ENCODE measurements at regions not wholly inside any gene's neighbourhood (a gene's known extent, or its start where the extent isn't known, plus 50 kb on each side); places are given as distances from the start of the nearest gene placed in this dataset.

GRCh38 chr12:34206061-34206785, 183.9 kb downstream of the ALG10 start:
- DNase-seq (ENCODE audit: low read depth) = no peak
- TF ChIP-seq CTCF (conservative IDR thresholded peaks at IDR 0.05; ENCODE audit: low read depth, low read length) = no peak
- no peak overlapping the region for H3K4me3 ChIP-seq (ENCODE audit: low read depth, low read length)

DNA sequence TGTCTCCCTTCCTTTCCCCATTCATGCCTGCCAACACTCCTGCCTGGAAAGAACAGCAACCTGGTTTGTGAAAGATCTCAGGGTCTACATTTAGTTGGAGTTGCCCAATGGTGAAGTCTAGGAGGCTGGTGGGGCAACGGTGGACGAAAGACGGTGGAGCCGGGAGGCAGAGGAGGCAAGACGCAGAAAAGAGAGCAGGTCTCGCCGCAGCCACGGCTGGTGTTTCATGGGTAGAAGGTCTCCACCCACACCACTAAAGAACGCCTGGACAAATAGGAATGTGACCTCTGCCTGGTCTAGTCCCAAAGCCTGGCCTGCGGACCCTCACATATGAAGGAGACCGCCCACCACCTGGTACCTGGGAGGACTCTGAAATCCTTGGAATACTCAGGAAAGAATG, 185.6 kb downstream of the ALG10 start:
- DNase-seq (ENCODE audit: low read depth) = no peak
- no peak for TF ChIP-seq CTCF (conservative IDR thresholded peaks at IDR 0.05; ENCODE audit: low read depth, low read length)
- no peak overlapping the region for H3K4me3 ChIP-seq (ENCODE audit: low read depth, low read length)

- no peak for TF ChIP-seq CTCF (conservative IDR thresholded peaks at IDR 0.05; ENCODE audit: low read depth, low read length)
- no peak overlapping the region for H3K4me3 ChIP-seq (ENCODE audit: low read depth, low read length)
- DNase-seq (ENCODE audit: low read depth) = no peak
Measured at GRCh38 chr12:34208331-34209258, 186.3 kb downstream of the ALG10 start.

DNA sequence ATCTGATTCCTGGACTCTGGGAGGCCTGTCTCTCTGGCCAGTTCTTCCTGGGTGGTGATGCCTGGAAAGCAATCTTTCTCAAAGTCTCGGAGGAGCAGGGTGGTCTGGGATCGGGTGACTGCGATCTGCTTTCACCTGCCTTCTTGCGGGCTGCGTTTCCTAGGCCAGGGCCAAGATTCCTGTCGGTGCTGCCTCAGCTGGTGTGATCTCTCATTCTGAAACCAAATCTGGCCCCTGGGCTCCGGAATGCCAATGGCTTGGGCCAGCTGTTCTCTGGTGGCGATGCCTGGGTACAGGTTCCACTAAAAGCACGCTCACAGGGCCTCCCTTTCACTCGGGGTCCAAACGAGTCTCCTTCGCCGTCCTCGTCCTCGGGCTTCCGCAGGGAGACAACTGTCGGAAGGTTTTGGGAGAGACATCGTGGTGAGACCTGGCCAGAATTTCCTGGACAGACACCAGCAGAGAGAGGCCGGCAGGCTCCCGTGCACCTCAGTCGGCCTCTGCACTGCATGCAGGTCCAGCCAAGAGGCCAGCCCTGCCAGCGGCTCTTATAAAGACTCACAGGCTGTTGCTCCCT, 187.1 kb downstream of the ALG10 start:
- DNase-seq (ENCODE audit: low read depth) = no peak
- no peak overlapping the region for H3K4me3 ChIP-seq (ENCODE audit: low read depth, low read length)
- TF ChIP-seq CTCF (conservative IDR thresholded peaks at IDR 0.05; ENCODE audit: low read depth, low read length) = no peak

DNA sequence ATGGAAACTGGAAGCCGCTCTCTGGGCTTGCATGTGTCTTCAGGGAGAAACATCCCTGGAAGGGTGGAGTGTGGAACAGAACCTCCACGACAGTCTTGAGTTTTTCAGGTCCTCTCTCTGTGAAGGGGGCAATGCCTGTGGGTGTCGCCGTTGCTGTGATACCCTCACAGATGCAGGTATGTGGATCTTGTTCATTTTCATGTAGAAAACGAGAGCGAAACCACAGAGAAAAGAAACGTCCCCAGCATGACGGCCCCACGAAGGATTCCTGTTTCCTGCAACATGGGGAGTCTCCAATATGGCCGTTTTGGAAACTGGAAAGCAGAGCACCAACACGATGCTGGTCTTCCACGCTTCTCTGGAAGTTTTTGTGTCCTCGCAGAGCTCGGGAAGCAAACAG, 187.9 kb downstream of the ALG10 start:
- no peak for TF ChIP-seq CTCF (conservative IDR thresholded peaks at IDR 0.05; ENCODE audit: low read depth, low read length)
- DNase-seq (ENCODE audit: low read depth) = no peak
- no peak overlapping the region for H3K4me3 ChIP-seq (ENCODE audit: low read depth, low read length)

GRCh38 chr12:34210689-34211530, 188.6 kb downstream of the ALG10 start:
- DNase-seq (ENCODE audit: low read depth) = no peak
- no peak for TF ChIP-seq CTCF (conservative IDR thresholded peaks at IDR 0.05; ENCODE audit: low read depth, low read length)
- H3K4me3 ChIP-seq (ENCODE audit: low read depth, low read length) = no peak overlapping the region
